ENCODE measurements at regions not wholly inside any gene's neighbourhood (a gene's known extent, or its start where the extent isn't known, plus 50 kb on each side); places are given as distances from the start of the nearest gene placed in this dataset.

GRCh38 chr2:142504754-142505153 lies 372.7 kb upstream of the KYNU start:
- no peak overlapping the region for H3K9ac ChIP-seq (ENCODE audit: insufficient read depth, low read length, poor library complexity, severe bottlenecking)
- no peaks in the 10 kb centered on the region for H3K36me3 Mint-ChIP-seq
- no peak for TF ChIP-seq CTCF (IDR thresholded peaks at IDR 0.05)
- H3K4me3 ChIP-seq (replicated peaks in 1 of 3; ENCODE audit: low read depth in 2 of 3, low read length in 3 of 3), result no peak overlapping the region
- intact Hi-C loops (cut with micrococcal nuclease), result no loop called here
- H3K27me3 Mint-ChIP-seq (ENCODE audit: low read depth in 3 of 3), result peaks cover 0 to 2% (median 0%) of the 10 kb centered on the region in 3 donors
- no peaks in the 10 kb centered on the region for H3K4me1 ChIP-seq (ENCODE audit: control insufficient read depth in 1 of 2, insufficient read depth in 2 of 2, low read length in 2 of 2)
- no peaks in the 10 kb centered on the region for H4K20me1 ChIP-seq (ENCODE audit: insufficient read depth, low read length)
- no peak for DNase-seq
- H3K9me3 ChIP-seq (replicated peaks in 1 of 2; ENCODE audit: control insufficient read depth in 1 of 2, insufficient read depth in 1 of 2, low read length in 2 of 2), result no peaks in the 10 kb centered on the region
- H3K27ac ChIP-seq (ENCODE audit: low read depth in 1 of 2, low read length in 2 of 2), result no peak overlapping the region
- H3K36me3 ChIP-seq (replicated peaks in 1 of 2; ENCODE audit: control insufficient read depth in 1 of 2, insufficient read depth in 2 of 2, low read length in 2 of 2), result no peaks in the 10 kb centered on the region
- no peaks in the 10 kb centered on the region for H3K79me2 ChIP-seq (ENCODE audit: insufficient read depth, low read length)
- no peaks in the 10 kb centered on the region for H3K4me1 Mint-ChIP-seq
- H3K4me3 Mint-ChIP-seq, result no peak overlapping the region
- H3K27me3 ChIP-seq (ENCODE audit: control insufficient read depth in 2 of 2, insufficient read depth in 2 of 2, low read length in 2 of 2), result no peaks in the 10 kb centered on the region
- H3K27ac Mint-ChIP-seq, result no peak overlapping the region
- no peak overlapping the region for H2AFZ ChIP-seq (ENCODE audit: insufficient read depth, low read depth, low read length, poor library complexity, severe bottlenecking)
- WGBS (ENCODE audit: insufficient coverage), result no CpG with 5 or more reads among the region's 1 CpG
- H3K4me2 ChIP-seq (replicated peaks; ENCODE audit: extremely low read depth, low read length, poor library complexity, severe bottlenecking), result no peak overlapping the region
- peaks cover 0 to 12% (median 0%) of the 10 kb centered on the region in 7 donors for H3K9me3 Mint-ChIP-seq

GRCh38 chr2:142502402-142502801 lies 371.6 kb upstream of the LRP1B start:
- H3K4me1 ChIP-seq (ENCODE audit: control insufficient read depth in 1 of 2, insufficient read depth in 2 of 2, low read length in 2 of 2), result no peaks in the 10 kb centered on the region
- H3K36me3 ChIP-seq (replicated peaks in 1 of 2; ENCODE audit: control insufficient read depth in 1 of 2, insufficient read depth in 2 of 2, low read length in 2 of 2), result no peaks in the 10 kb centered on the region
- H3K9me3 Mint-ChIP-seq, result peaks cover 0 to 12% (median 0%) of the 10 kb centered on the region in 7 donors
- no peak overlapping the region for H3K9ac ChIP-seq (ENCODE audit: insufficient read depth, low read length, poor library complexity, severe bottlenecking)
- DNase-seq, result no peak
- H2AFZ ChIP-seq (ENCODE audit: insufficient read depth, low read depth, low read length, poor library complexity, severe bottlenecking), result no peak overlapping the region
- no peaks in the 10 kb centered on the region for H3K27me3 ChIP-seq (ENCODE audit: control insufficient read depth in 2 of 2, insufficient read depth in 2 of 2, low read length in 2 of 2)
- no peak for TF ChIP-seq CTCF (IDR thresholded peaks at IDR 0.05)
- no peaks in the 10 kb centered on the region for H3K4me1 Mint-ChIP-seq
- H3K27ac Mint-ChIP-seq, result no peak overlapping the region
- no peak overlapping the region for H3K27ac ChIP-seq (ENCODE audit: low read depth in 1 of 2, low read length in 2 of 2)
- intact Hi-C loops (cut with micrococcal nuclease), result no loop called here
- H3K9me3 ChIP-seq (replicated peaks in 1 of 2; ENCODE audit: control insufficient read depth in 1 of 2, insufficient read depth in 1 of 2, low read length in 2 of 2), result no peaks in the 10 kb centered on the region
- no peak overlapping the region for H3K4me2 ChIP-seq (replicated peaks; ENCODE audit: extremely low read depth, low read length, poor library complexity, severe bottlenecking)
- H3K36me3 Mint-ChIP-seq, result no peaks in the 10 kb centered on the region
- WGBS (ENCODE audit: insufficient coverage), result no CpG with 5 or more reads among the region's 1 CpG
- H4K20me1 ChIP-seq (ENCODE audit: insufficient read depth, low read length), result no peaks in the 10 kb centered on the region
- H3K4me3 Mint-ChIP-seq, result no peak overlapping the region
- H3K79me2 ChIP-seq (ENCODE audit: insufficient read depth, low read length), result no peaks in the 10 kb centered on the region
- H3K27me3 Mint-ChIP-seq (ENCODE audit: low read depth in 3 of 3), result peaks cover 0 to 2% (median 0%) of the 10 kb centered on the region in 3 donors
- H3K4me3 ChIP-seq (replicated peaks in 1 of 3; ENCODE audit: low read depth in 2 of 3, low read length in 3 of 3), result no peak overlapping the region
